ENCODE measurements at regions not wholly inside any gene's neighbourhood (a gene's known extent, or its start where the extent isn't known, plus 50 kb on each side); places are given as distances from the start of the nearest gene placed in this dataset.

- no peak for FAIRE-seq
- intact Hi-C loops (cut with micrococcal nuclease; ENCODE audit: unreplicated experiment) (no loop called here), in situ Hi-C loops (cut with HindIII; ENCODE audit: extremely low pct_ligation_motif_present, low pct_unique_long_range_greater_than_20kb) (no loop called here)
- Histone ChIP-seq H4K20me1 (ENCODE audit: insufficient read depth, low read length) (no peaks in the 10 kb centered on the region), H3K27ac (ENCODE audit: extremely low read length, insufficient read depth, low read length) (no peak overlapping the region), H3K9ac (ENCODE audit: insufficient read depth, low read depth, low read length) (no peak overlapping the region), H3K27me3 (ENCODE audit: control insufficient read depth in 1 of 2, insufficient read depth in 2 of 2, low read length in 2 of 2) (no peaks in the 10 kb centered on the region; a peak in 1 of 5 replicates), H3K4me3 (replicated peaks in 1 of 3; ENCODE audit: insufficient read depth in 1 of 3, low read depth in 2 of 3, low read length in 3 of 3) (no peak overlapping the region), H3K36me3 (replicated peaks in 1 of 2; ENCODE audit: control insufficient read depth in 1 of 2, insufficient read depth in 2 of 2, low read length in 2 of 2) (no peaks in the 10 kb centered on the region), H3K79me2 (ENCODE audit: insufficient read depth, low read length) (no peaks in the 10 kb centered on the region), H3K4me1 (ENCODE audit: insufficient read depth, low read length) (no peaks in the 10 kb centered on the region), H3K9me3 (ENCODE audit: low read length) (no peaks in the 10 kb centered on the region), H3K4me2 (ENCODE audit: low read depth, low read length) (no peak overlapping the region), H2AFZ (ENCODE audit: low read length) (no peak overlapping the region)
- no peak for DNase-seq (ENCODE audit: low spot score)
- WGBS (ENCODE audit: low lambda C conversion rate): 1% methylated on average over 5 of the region's 5 CpGs
- TF ChIP-seq SMYD3 (CRISPR knock-in tag; IDR thresholded peaks at IDR 0.05) (no peak), MIER3 (CRISPR knock-in tag; IDR thresholded peaks at IDR 0.05; ENCODE audit: borderline replicate concordance) (no peak), ZBTB37 (CRISPR knock-in tag; IDR thresholded peaks at IDR 0.05) (no peak), SAP130 (CRISPR knock-in tag; IDR thresholded peaks at IDR 0.05; ENCODE audit: low read depth) (no peak), HINFP (CRISPR knock-in tag; IDR thresholded peaks at IDR 0.05; ENCODE audit: low read depth) (no peak), ZBTB26 (CRISPR knock-in tag; IDR thresholded peaks at IDR 0.05; ENCODE audit: borderline replicate concordance) (no peak), PHF21A (CRISPR knock-in tag; IDR thresholded peaks at IDR 0.05) (no peak), ZSCAN25 (CRISPR knock-in tag; IDR thresholded peaks at IDR 0.05) (no peak), GABPA (IDR thresholded peaks at IDR 0.05; ENCODE audit: low read depth, low read length) (no peak), GABPA (CRISPR knock-in tag; IDR thresholded peaks at IDR 0.05; ENCODE audit: low read depth) (no peak), MLLT10 (CRISPR knock-in tag; IDR thresholded peaks at IDR 0.05) (no peak), ZNF274 (CRISPR knock-in tag; IDR thresholded peaks at IDR 0.05) (no peak), HBP1 (CRISPR knock-in tag; IDR thresholded peaks at IDR 0.05; ENCODE audit: low read depth) (no peak), ELK4 (CRISPR knock-in tag; IDR thresholded peaks at IDR 0.05; ENCODE audit: borderline replicate concordance) (no peak), ZNF747 (CRISPR knock-in tag; IDR thresholded peaks at IDR 0.05; ENCODE audit: borderline replicate concordance) (no peak), NBN (conservative IDR thresholded peaks at IDR 0.05) (no peak), XRCC5 (optimal IDR thresholded peaks at IDR 0.05; ENCODE audit: low read length) (no peak)
- no TSS peak for BruUV-seq (replicated peaks)
- no peak for ATAC-seq
- ChIA-PET POLR2A (no interaction called here), CTCF (ENCODE audit: low intra/inter-chr PET ratio, low total read pairs) (no interaction called here)
These were observed 194.6 kb downstream of the ATXN7L3B start for GRCh38 chr12:74732164-74732784.

All from HepG2 (cell line).